Common myeloid progenitor, CD34-positive (primary cell): ENCODE measurements at regions not wholly inside any gene's neighbourhood (a gene's known extent, or its start where the extent isn't known, plus 50 kb on each side); places are given as distances from the start of the nearest gene placed in this dataset.

ENCODE experiments used
- CTCF ChIA-PET: fragments of 350-600 bp; sonication (Branson Sonifier 250); formaldehyde crosslinking; loops from one replicate; lab custom pipeline; 2021; ENCODE audit warnings: antibody characterized with exemption; lab: Charles Lee
- POLR2A ChIA-PET: fragments of 350-600 bp; sonication (Branson Sonifier 250); formaldehyde crosslinking; loops from one replicate; lab custom pipeline; 2021; ENCODE audit warnings: antibody characterized with exemption; lab: Charles Lee
- DNase-seq, 3 donors: peaks; one replicate each; pipeline versions ENCODE4 v3.0.0 to v3.0.0-alpha.2; 2013
- H3K27ac ChIP-seq, 2 experiments: 1 replicate in 1 of 2; 2 replicates in 1 of 2; pipeline ENCODE4 v1.7.0; 2013; ENCODE audit warnings: inconsistent platforms in 2 of 2, low read length in 2 of 2, mild to moderate bottlenecking in 2 of 2, low read depth in 1 of 2, moderate library complexity in 1 of 2; ENCODE audit not compliant: severe bottlenecking in 2 of 2, insufficient read depth in 1 of 2, poor library complexity in 1 of 2
- H3K27me3 ChIP-seq, 5 experiments: replicated peaks in 2 of 5; 1 replicate in 3 of 5; 2 replicates in 2 of 5; pipeline versions ENCODE4 v1.6.1 to v1.7.0; 2013; ENCODE audit warnings: low read length in 4 of 5, mild to moderate bottlenecking in 2 of 5, moderate library complexity in 2 of 5, inconsistent platforms in 1 of 5; ENCODE audit not compliant: insufficient read depth in 5 of 5, control insufficient read depth in 4 of 5
- H3K36me3 ChIP-seq, 4 experiments: 1 replicate in 2 of 4; 2 replicates in 2 of 4; pipeline versions ENCODE4 v1.6.1 to v1.7.0; 2013; ENCODE audit warnings: low read length in 3 of 4, control low read depth in 1 of 4, mild to moderate bottlenecking in 1 of 4; ENCODE audit not compliant: control insufficient read depth in 4 of 4, insufficient read depth in 4 of 4
- H3K4me1 ChIP-seq, 4 experiments: 1 replicate in 3 of 4; 2 replicates in 1 of 4; pipeline versions ENCODE4 v1.6.1 to v1.7.1; 2013; ENCODE audit warnings: low read length in 3 of 4, mild to moderate bottlenecking in 3 of 4, control low read depth in 1 of 4, inconsistent platforms in 1 of 4, moderate library complexity in 1 of 4; ENCODE audit not compliant: control insufficient read depth in 4 of 4, insufficient read depth in 4 of 4; ENCODE audit errors: control extremely low read depth in 1 of 4
- H3K4me3 ChIP-seq, 7 experiments: 1 replicate in 4 of 7; 2 replicates in 3 of 7; pipeline versions ENCODE4 v1.5.1 to v1.7.0; 2013; ENCODE audit warnings: mild to moderate bottlenecking in 7 of 7, low read length in 6 of 7, moderate library complexity in 6 of 7, inconsistent platforms in 2 of 7, low read depth in 2 of 7, control low read depth in 1 of 7; ENCODE audit not compliant: insufficient read depth in 4 of 7, control insufficient read depth in 1 of 7; ENCODE audit errors: extremely low read depth in 1 of 7
- H3K9me3 ChIP-seq, 5 experiments: 1 replicate in 4 of 5; 2 replicates in 1 of 5; pipeline versions ENCODE4 v1.6.1 to v1.7.1; 2013; ENCODE audit warnings: low read length in 4 of 5, mild to moderate bottlenecking in 2 of 5, inconsistent platforms in 1 of 5, low read depth in 1 of 5, moderate library complexity in 1 of 5; ENCODE audit not compliant: control insufficient read depth in 4 of 5, insufficient read depth in 2 of 5; ENCODE audit errors: control extremely low read depth in 1 of 5
- WGBS: methylation state at CpG from one replicate; pipeline ENCODE4 v1.1.5; 2013; ENCODE audit not compliant: insufficient coverage; 5-methylcytosine and 5-hydroxymethylcytosine counted together

GRCh38 chr5:53206562-53206961 is 97.0 kb upstream of the MOCS2 start:
- no peaks in the 10 kb centered on the region for H3K9me3 ChIP-seq
- H3K36me3 ChIP-seq = no peaks in the 10 kb centered on the region
- no peaks in the 10 kb centered on the region for H3K4me1 ChIP-seq
- CTCF ChIA-PET = no interaction called here
- DNase-seq = no peak
- 97% methylated on average over 9 of the region's 9 CpGs for WGBS
- H3K27ac ChIP-seq = no peak overlapping the region
- no peaks in the 10 kb centered on the region for H3K27me3 ChIP-seq
- no peak overlapping the region for H3K4me3 ChIP-seq
- POLR2A ChIA-PET = no interaction called here

GRCh38 chr5:53211799-53212198 is 102.2 kb upstream of the MOCS2 start:
- no peak overlapping the region for H3K4me3 ChIP-seq
- CTCF ChIA-PET = interaction anchor here (1.8 kb wide), 1 partner anchor 21 kb away, joined by 3 read pairs; no protein-coding TSS in a partner anchor
- H3K36me3 ChIP-seq = no peaks in the 10 kb centered on the region
- H3K4me1 ChIP-seq = no peaks in the 10 kb centered on the region
- no peak for DNase-seq
- POLR2A ChIA-PET = no interaction called here
- H3K27me3 ChIP-seq = no peaks in the 10 kb centered on the region
- no peak overlapping the region for H3K27ac ChIP-seq
- WGBS = 80% methylated on average over 1 of the region's 3 CpGs
- H3K9me3 ChIP-seq = peaks cover 0 to 8% (median 1%) of the 10 kb centered on the region in 5 experiments

- Histone ChIP-seq H3K9me3 (peaks cover 0 to 22% (median 5%) of the 10 kb centered on the region in 5 experiments), H3K27ac (no peak overlapping the region), H3K4me3 (no peak overlapping the region), H3K36me3 (no peaks in the 10 kb centered on the region), H3K4me1 (no peaks in the 10 kb centered on the region), H3K27me3 (no peaks in the 10 kb centered on the region)
- ChIA-PET POLR2A (no interaction called here), CTCF (no interaction called here)
- 98% methylated on average over 6 of the region's 6 CpGs for WGBS
- DNase-seq = no peak
Observed at GRCh38 chr5:53219174-53219573, 109.6 kb upstream of the MOCS2 start.

- no peaks in the 10 kb centered on the region for H3K27me3 ChIP-seq
- no peak overlapping the region for H3K27ac ChIP-seq
- DNase-seq = no peak
- H3K9me3 ChIP-seq = peaks cover 0 to 22% (median 5%) of the 10 kb centered on the region in 5 experiments
- no peaks in the 10 kb centered on the region for H3K36me3 ChIP-seq
- POLR2A ChIA-PET = no interaction called here
- H3K4me3 ChIP-seq = no peak overlapping the region
- H3K4me1 ChIP-seq = no peaks in the 10 kb centered on the region
- CTCF ChIA-PET = no interaction called here
- WGBS = 87% methylated on average over 2 of the region's 3 CpGs
Observed at GRCh38 chr5:53219610-53220009, 110.1 kb upstream of the MOCS2 start.

GRCh38 chr5:53233645-53234405 is 124.3 kb upstream of the MOCS2 start:
- Histone ChIP-seq H3K4me1 (no peaks in the 10 kb centered on the region), H3K4me3 (no peak overlapping the region), H3K36me3 (no peaks in the 10 kb centered on the region), H3K27ac (no peak overlapping the region), H3K27me3 (no peaks in the 10 kb centered on the region), H3K9me3 (peaks cover 0 to 11% (median 0%) of the 10 kb centered on the region in 5 experiments)
- POLR2A ChIA-PET = no interaction called here
- WGBS = 100% methylated on average over 1 of the region's 2 CpGs
- CTCF ChIA-PET = no interaction called here
- DNase-seq = no peak

GRCh38 chr5:53236683-53237082 is 127.1 kb upstream of the MOCS2 start:
- WGBS = 100% methylated on average over 2 of the region's 3 CpGs
- CTCF ChIA-PET = no interaction called here
- Histone ChIP-seq H3K27me3 (no peaks in the 10 kb centered on the region), H3K36me3 (no peaks in the 10 kb centered on the region), H3K4me1 (no peaks in the 10 kb centered on the region), H3K9me3 (no peaks in the 10 kb centered on the region), H3K27ac (no peak overlapping the region), H3K4me3 (no peak overlapping the region)
- POLR2A ChIA-PET = no interaction called here
- DNase-seq = no peak

GRCh38 chr5:53237876-53238275 is 128.3 kb upstream of the MOCS2 start:
- Histone ChIP-seq H3K27me3 (no peaks in the 10 kb centered on the region), H3K27ac (no peak overlapping the region), H3K4me3 (no peak overlapping the region), H3K9me3 (no peaks in the 10 kb centered on the region), H3K36me3 (no peaks in the 10 kb centered on the region), H3K4me1 (no peaks in the 10 kb centered on the region)
- ChIA-PET CTCF (no interaction called here), POLR2A (no interaction called here)
- WGBS = no CpG with 5 or more reads among the region's 6 CpGs
- DNase-seq = no peak
